ENCODE measurements at regions not wholly inside any gene's neighbourhood (a gene's known extent, or its start where the extent isn't known, plus 50 kb on each side); places are given as distances from the start of the nearest gene placed in this dataset.
A peak's percentile ranks its signal among the peaks of the same experiment; 100 is the strongest.

DNA sequence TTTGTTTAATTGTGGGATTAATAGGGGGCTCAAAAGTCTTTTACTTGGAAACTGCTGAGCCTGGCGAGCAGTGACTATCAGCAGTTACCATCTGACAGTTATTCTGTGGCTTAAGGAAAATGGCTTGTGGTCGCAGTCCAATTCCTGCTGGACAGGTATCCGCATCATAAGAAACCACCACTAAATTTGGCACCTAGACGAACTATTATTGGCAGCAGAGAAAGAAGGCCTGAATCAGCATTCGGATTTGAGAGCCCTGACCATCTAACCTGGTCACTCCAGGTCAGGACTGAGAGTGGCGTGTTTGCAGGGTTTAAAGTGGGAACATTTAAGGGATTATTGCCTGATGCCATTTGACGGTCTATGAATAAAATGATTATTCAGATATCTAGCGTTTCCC is 146.4 kb downstream of the RPS12 start:
- Histone ChIP-seq H2AFZ (ENCODE audit: low read length) (no peak overlapping the region), H3K4me3 (ENCODE audit: low read depth, low read length, poor library complexity, severe bottlenecking) (no peak overlapping the region), H3K79me2 (ENCODE audit: insufficient read depth, low read length) (no peaks in the 10 kb centered on the region), H3K4me1 (ENCODE audit: insufficient read depth, low read length, severe bottlenecking) (no peaks in the 10 kb centered on the region), H4K20me1 (ENCODE audit: insufficient read depth, low read length) (no peaks in the 10 kb centered on the region), H3F3A (ENCODE audit: insufficient read depth, low read length) (no peaks in the 10 kb centered on the region), H3K27ac (ENCODE audit: low read depth, low read length, poor library complexity, severe bottlenecking) (no peak overlapping the region), H3K4me2 (ENCODE audit: low read length) (no peak overlapping the region), H3K27me3 (ENCODE audit: insufficient read depth, low read length) (no peaks in the 10 kb centered on the region), H3K9me3 (ENCODE audit: low read length) (no peaks in the 10 kb centered on the region), H3K9me2 (ENCODE audit: low read depth, low read length) (no peaks in the 10 kb centered on the region), H3K9ac (ENCODE audit: low read length) (no peak overlapping the region), H3K36me3 (ENCODE audit: insufficient read depth, low read length) (no peaks in the 10 kb centered on the region)
- TF ChIP-seq EZH2 (IDR thresholded peaks at IDR 0.05; ENCODE audit: borderline replicate concordance, low read length): no peak
- TF ChIP-seq, protein P1, sequence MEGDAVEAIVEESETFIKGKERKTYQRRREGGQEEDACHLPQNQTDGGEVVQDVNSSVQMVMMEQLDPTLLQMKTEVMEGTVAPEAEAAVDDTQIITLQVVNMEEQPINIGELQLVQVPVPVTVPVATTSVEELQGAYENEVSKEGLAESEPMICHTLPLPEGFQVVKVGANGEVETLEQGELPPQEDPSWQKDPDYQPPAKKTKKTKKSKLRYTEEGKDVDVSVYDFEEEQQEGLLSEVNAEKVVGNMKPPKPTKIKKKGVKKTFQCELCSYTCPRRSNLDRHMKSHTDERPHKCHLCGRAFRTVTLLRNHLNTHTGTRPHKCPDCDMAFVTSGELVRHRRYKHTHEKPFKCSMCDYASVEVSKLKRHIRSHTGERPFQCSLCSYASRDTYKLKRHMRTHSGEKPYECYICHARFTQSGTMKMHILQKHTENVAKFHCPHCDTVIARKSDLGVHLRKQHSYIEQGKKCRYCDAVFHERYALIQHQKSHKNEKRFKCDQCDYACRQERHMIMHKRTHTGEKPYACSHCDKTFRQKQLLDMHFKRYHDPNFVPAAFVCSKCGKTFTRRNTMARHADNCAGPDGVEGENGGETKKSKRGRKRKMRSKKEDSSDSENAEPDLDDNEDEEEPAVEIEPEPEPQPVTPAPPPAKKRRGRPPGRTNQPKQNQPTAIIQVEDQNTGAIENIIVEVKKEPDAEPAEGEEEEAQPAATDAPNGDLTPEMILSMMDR (IDR thresholded peaks at IDR 0.05; ENCODE audit: low read length): no peak

DNA sequence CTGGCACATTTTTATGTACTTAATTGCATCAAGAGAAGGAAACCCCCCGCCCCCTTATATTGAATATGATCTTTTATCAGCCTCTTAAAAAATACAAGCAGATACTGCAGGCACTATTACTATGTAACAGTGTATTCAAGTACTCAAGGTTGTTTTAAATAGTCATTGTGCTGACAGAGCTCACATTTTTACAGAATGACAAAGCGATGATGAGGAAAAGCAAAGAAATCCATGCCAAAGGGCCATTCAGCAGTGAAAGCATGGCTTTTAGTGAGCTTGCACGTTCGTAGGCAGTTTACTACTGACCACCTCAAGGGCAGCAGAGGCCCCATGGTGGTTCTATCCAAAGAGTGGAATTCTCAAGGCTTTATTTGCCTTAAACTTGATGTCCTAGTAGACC is 146.8 kb downstream of the RPS12 start:
- Histone ChIP-seq H3K4me2 (ENCODE audit: low read length) (no peak overlapping the region), H3K4me1 (ENCODE audit: insufficient read depth, low read length, severe bottlenecking) (no peaks in the 10 kb centered on the region), H2AFZ (ENCODE audit: low read length) (no peak overlapping the region), H3K9me3 (ENCODE audit: low read length) (no peaks in the 10 kb centered on the region), H3K9me2 (ENCODE audit: low read depth, low read length) (no peaks in the 10 kb centered on the region), H3K79me2 (ENCODE audit: insufficient read depth, low read length) (no peaks in the 10 kb centered on the region), H3K27ac (ENCODE audit: low read depth, low read length, poor library complexity, severe bottlenecking) (no peak overlapping the region), H4K20me1 (ENCODE audit: insufficient read depth, low read length) (no peaks in the 10 kb centered on the region), H3K4me3 (ENCODE audit: low read depth, low read length, poor library complexity, severe bottlenecking) (no peak overlapping the region), H3K9ac (ENCODE audit: low read length) (no peak overlapping the region), H3F3A (ENCODE audit: insufficient read depth, low read length) (no peaks in the 10 kb centered on the region), H3K36me3 (ENCODE audit: insufficient read depth, low read length) (no peaks in the 10 kb centered on the region), H3K27me3 (ENCODE audit: insufficient read depth, low read length) (no peaks in the 10 kb centered on the region)
- TF ChIP-seq EZH2 (IDR thresholded peaks at IDR 0.05; ENCODE audit: borderline replicate concordance, low read length): no peak
- TF ChIP-seq, protein P1 (IDR thresholded peaks at IDR 0.05; ENCODE audit: low read length): no peak

DNA sequence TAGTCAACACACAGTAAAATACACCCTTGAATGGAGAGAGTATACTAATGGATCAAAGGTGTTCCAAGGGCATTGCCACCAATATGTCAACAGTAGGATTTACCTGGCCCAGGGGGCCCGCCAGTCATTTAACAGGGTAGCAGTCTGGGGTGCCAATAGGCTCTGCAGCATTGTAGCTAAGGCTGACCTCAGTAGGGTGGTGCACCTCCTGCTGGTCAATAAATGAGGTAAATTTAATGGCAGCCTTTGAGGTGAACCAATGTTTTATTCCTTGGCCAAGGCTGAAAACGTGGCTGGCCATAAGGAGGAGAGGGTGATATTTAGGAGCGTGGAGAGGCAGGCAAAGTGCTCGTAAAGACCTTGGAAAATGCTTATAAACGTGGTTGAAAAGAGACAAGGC is 147.2 kb downstream of the RPS12 start:
- no peaks in the 10 kb centered on the region for H4K20me1 ChIP-seq (ENCODE audit: insufficient read depth, low read length)
- H3K79me2 ChIP-seq (ENCODE audit: insufficient read depth, low read length): no peaks in the 10 kb centered on the region
- H3K4me1 ChIP-seq (ENCODE audit: insufficient read depth, low read length, severe bottlenecking): no peaks in the 10 kb centered on the region
- H3K9ac ChIP-seq (ENCODE audit: low read length): no peak overlapping the region
- no peak overlapping the region for H3K4me2 ChIP-seq (ENCODE audit: low read length)
- H3K9me3 ChIP-seq (ENCODE audit: low read length): no peaks in the 10 kb centered on the region
- no peaks in the 10 kb centered on the region for H3K9me2 ChIP-seq (ENCODE audit: low read depth, low read length)
- no peak overlapping the region for H3K4me3 ChIP-seq (ENCODE audit: low read depth, low read length, poor library complexity, severe bottlenecking)
- no peak overlapping the region for H2AFZ ChIP-seq (ENCODE audit: low read length)
- no peaks in the 10 kb centered on the region for H3K36me3 ChIP-seq (ENCODE audit: insufficient read depth, low read length)
- no peak overlapping the region for H3K27ac ChIP-seq (ENCODE audit: low read depth, low read length, poor library complexity, severe bottlenecking)
- no peak for TF ChIP-seq EZH2 (IDR thresholded peaks at IDR 0.05; ENCODE audit: borderline replicate concordance, low read length)
- TF ChIP-seq, protein P1 (IDR thresholded peaks at IDR 0.05; ENCODE audit: low read length): peak; percentile 39; the same call in 1 of the 2 replicates
- H3F3A ChIP-seq (ENCODE audit: insufficient read depth, low read length): no peaks in the 10 kb centered on the region
- H3K27me3 ChIP-seq (ENCODE audit: insufficient read depth, low read length): no peaks in the 10 kb centered on the region

Measured in OCI-LY1 (cell line).